GM15510 (cell line): ENCODE measurements at regions not wholly inside any gene's neighbourhood (a gene's known extent, or its start where the extent isn't known, plus 50 kb on each side); places are given as distances from the start of the nearest gene placed in this dataset.

ENCODE experiments used
- POLR2A ChIP-seq: IDR thresholded peaks from 3 replicates; pipeline ENCODE4 v1.6.1; 2011; ENCODE audit warnings: borderline replicate concordance; ENCODE audit not compliant: insufficient read length; ENCODE audit errors: extremely low read depth

GRCh38 chrX:45472968-45473367 lies 272.3 kb upstream of the DIPK2B start:
- no peak for TF ChIP-seq POLR2A

GRCh38 chrX:45454290-45454689 lies 253.6 kb upstream of the DIPK2B start:
- TF ChIP-seq POLR2A, result no peak

GRCh38 chrX:45449982-45450381 lies 249.3 kb upstream of the DIPK2B start:
- no peak for TF ChIP-seq POLR2A

GRCh38 chrX:45447995-45448394 lies 247.3 kb upstream of the DIPK2B start:
- no peak for TF ChIP-seq POLR2A

- no peak for TF ChIP-seq POLR2A
Measured at GRCh38 chrX:45447331-45447730, 246.7 kb upstream of the DIPK2B start.

GRCh38 chrX:45445745-45446412 lies 245.2 kb upstream of the DIPK2B start:
- no peak for TF ChIP-seq POLR2A

GRCh38 chrX:45437186-45437585 lies 236.5 kb upstream of the DIPK2B start:
- TF ChIP-seq POLR2A, result no peak

- TF ChIP-seq POLR2A, result no peak
Measured at GRCh38 chrX:45435481-45435880, 234.8 kb upstream of the DIPK2B start.

GRCh38 chrX:45434231-45434630 lies 233.6 kb upstream of the DIPK2B start:
- TF ChIP-seq POLR2A, result no peak

GRCh38 chrX:45428831-45429230 lies 228.2 kb upstream of the DIPK2B start:
- TF ChIP-seq POLR2A, result no peak

- no peak for TF ChIP-seq POLR2A
Measured at GRCh38 chrX:45424326-45424725, 223.7 kb upstream of the DIPK2B start.

- no peak for TF ChIP-seq POLR2A
Measured at GRCh38 chrX:45422216-45422925, 221.7 kb upstream of the DIPK2B start.

GRCh38 chrX:45421806-45422205 lies 221.1 kb upstream of the DIPK2B start:
- TF ChIP-seq POLR2A, result no peak

- no peak for TF ChIP-seq POLR2A
Measured at GRCh38 chrX:45404206-45404605, 203.5 kb upstream of the DIPK2B start.

GRCh38 chrX:45401923-45402322 lies 201.2 kb upstream of the DIPK2B start:
- TF ChIP-seq POLR2A, result no peak

GRCh38 chrX:45400027-45400779 lies 199.5 kb upstream of the DIPK2B start:
- TF ChIP-seq POLR2A, result no peak

GRCh38 chrX:45385757-45386156 lies 185.1 kb upstream of the DIPK2B start:
- no peak for TF ChIP-seq POLR2A

GRCh38 chrX:45381841-45382240 lies 181.2 kb upstream of the DIPK2B start:
- no peak for TF ChIP-seq POLR2A
